CD4-positive, alpha-beta T cell treated with Interleukin-12 subunit alpha and Interleukin-12 subunit beta, for 1 hour (primary cell): ENCODE measurements at regions not wholly inside any gene's neighbourhood (a gene's known extent, or its start where the extent isn't known, plus 50 kb on each side); places are given as distances from the start of the nearest gene placed in this dataset.

Experiments used
- DNase-seq: peaks from one replicate; pipeline ENCODE4 v3.0.0-alpha.2; 2020

GRCh38 chr12:46914336-46914735 lies 88.5 kb upstream of the SLC38A4 start:
- DNase-seq, result no peak

- no peak for DNase-seq
Observed at GRCh38 chr12:46915082-46915481, 89.3 kb upstream of the SLC38A4 start.

GRCh38 chr12:46915836-46916235 lies 90.0 kb upstream of the SLC38A4 start:
- DNase-seq, result no peak

GRCh38 chr12:46916796-46917419 lies 91.1 kb upstream of the SLC38A4 start:
- no peak for DNase-seq

GRCh38 chr12:46917821-46918220 lies 92.0 kb upstream of the SLC38A4 start:
- DNase-seq, result no peak

- no peak for DNase-seq
Observed at GRCh38 chr12:46918631-46919030, 92.8 kb upstream of the SLC38A4 start.

- DNase-seq, result no peak
Observed at GRCh38 chr12:46919666-46920400, 94.0 kb upstream of the SLC38A4 start.

- no peak for DNase-seq
Observed at GRCh38 chr12:46920499-46920898, 94.7 kb upstream of the SLC38A4 start.

- no peak for DNase-seq
Observed at GRCh38 chr12:46921048-46921763, 95.4 kb upstream of the SLC38A4 start.

- no peak for DNase-seq
Observed at GRCh38 chr12:46921764-46922133, 96.0 kb upstream of the SLC38A4 start.

GRCh38 chr12:46926526-46926925 lies 100.7 kb upstream of the SLC38A4 start:
- no peak for DNase-seq

GRCh38 chr12:46930101-46930500 lies 104.3 kb upstream of the SLC38A4 start:
- no peak for DNase-seq

GRCh38 chr12:46933947-46934346 lies 108.2 kb upstream of the SLC38A4 start:
- DNase-seq, result peak; percentile 9

GRCh38 chr12:46934374-46935111 lies 108.7 kb upstream of the SLC38A4 start:
- no peak for DNase-seq

GRCh38 chr12:46935271-46935847 lies 109.6 kb upstream of the SLC38A4 start:
- no peak for DNase-seq

GRCh38 chr12:46936042-46936441 lies 110.2 kb upstream of the SLC38A4 start:
- no peak for DNase-seq

- no peak for DNase-seq
Observed at GRCh38 chr12:46938071-46938678, 112.4 kb upstream of the SLC38A4 start.

- DNase-seq, result no peak
Observed at GRCh38 chr12:46941981-46942380, 116.2 kb upstream of the SLC38A4 start.

GRCh38 chr12:46942579-46942978 lies 116.8 kb upstream of the SLC38A4 start:
- DNase-seq, result no peak

- no peak for DNase-seq
Observed at GRCh38 chr12:46944088-46944487, 118.3 kb upstream of the SLC38A4 start.

GRCh38 chr12:46944771-46945170 lies 119.0 kb upstream of the SLC38A4 start:
- DNase-seq, result no peak

- DNase-seq, result no peak
Observed at GRCh38 chr12:46945591-46945990, 119.8 kb upstream of the SLC38A4 start.

- no peak for DNase-seq
Observed at GRCh38 chr12:46946137-46946536, 120.3 kb upstream of the SLC38A4 start.
